Activated CD8-positive, alpha-beta memory T cell treated with anti-CD3 and anti-CD28 coated beads for 36 hours (primary cell): ENCODE measurements at regions not wholly inside any gene's neighbourhood (a gene's known extent, or its start where the extent isn't known, plus 50 kb on each side); places are given as distances from the start of the nearest gene placed in this dataset.
"Not testable (repeated sequence)": the region's sequence is repeated elsewhere in the genome, so short reads cannot be mapped to it uniquely, and the experiment has no call there.

ENCODE experiments used
- CTCF ChIA-PET: fragments of 350-600 bp; sonication (Branson Sonifier 250); formaldehyde crosslinking; loops from one replicate; lab custom pipeline; 2021; ENCODE audit warnings: antibody characterized with exemption; lab: Charles Lee
- POLR2A ChIA-PET: fragments of 350-600 bp; sonication (Branson Sonifier 250); formaldehyde crosslinking; loops from one replicate; lab custom pipeline; 2021; ENCODE audit warnings: antibody characterized with exemption; lab: Charles Lee

DNA sequence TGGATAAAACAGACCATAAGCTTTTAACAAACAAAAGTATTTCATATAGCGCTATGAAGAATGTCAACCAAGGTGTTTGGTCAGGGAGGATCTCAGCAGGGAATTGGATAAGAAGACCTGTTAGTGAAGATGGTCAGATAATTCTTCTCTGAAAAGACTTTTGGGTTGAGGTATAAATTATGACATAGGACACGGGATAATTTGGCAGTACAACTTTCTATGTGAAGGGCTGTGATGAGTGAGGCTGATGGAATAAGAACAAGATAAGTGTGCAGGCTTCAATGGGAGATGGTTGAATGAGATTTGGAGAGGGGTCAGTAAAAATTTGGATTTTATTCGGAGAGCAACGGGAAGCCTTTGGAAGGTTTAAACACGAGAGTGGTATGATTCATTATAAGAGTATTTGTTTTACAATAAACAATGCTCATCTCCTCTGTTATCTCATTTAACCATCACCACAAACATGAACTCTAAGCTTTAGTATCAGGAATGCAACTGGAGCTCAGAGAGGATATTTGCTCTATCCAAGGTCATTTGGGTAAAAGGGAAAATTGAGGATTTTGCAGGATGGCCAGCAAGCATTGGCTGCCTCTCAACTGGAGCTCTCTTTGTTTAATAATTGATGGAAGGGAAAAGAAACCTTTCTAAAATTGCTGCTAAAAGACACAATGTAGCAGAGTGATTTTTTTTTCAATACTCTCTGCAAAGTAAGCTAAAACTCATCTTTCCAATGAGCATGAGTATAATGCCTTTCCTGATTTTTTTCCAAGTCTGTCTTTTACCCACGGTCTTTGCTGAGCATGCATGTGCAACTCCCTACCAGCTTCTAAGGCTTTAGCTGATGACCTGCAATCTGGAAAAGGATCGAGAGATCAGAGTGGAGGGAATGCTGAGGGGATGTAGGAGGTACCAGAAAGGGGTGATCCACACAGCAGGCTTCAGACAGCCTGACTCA, 534.0 kb downstream of the CBLN4 start:
- POLR2A ChIA-PET: no interaction called here

DNA sequence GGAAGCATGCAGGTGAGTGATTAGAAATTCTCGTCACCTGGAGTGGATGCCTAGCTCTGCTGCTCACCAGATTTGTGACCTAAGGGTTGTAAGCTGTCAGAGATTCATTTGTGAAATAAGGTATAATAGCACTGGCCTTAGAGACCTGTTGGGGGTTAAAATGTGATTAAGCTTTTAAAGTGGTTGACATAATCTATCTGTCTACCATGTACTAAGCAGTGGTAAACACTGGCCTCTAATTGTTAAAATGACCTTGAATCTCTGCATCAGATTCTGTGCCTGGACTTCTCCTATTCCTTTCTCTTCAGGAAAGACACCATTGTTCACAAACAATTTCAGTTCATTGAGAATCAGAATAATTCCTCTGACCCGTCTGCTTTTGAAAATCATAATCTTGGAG, 536.2 kb downstream of the CBLN4 start:
- ChIA-PET CTCF (no interaction called here), POLR2A (no interaction called here)

More for the DNA sequence above, 534.0 kb downstream of the CBLN4 start:
- CTCF ChIA-PET: no interaction called here

DNA sequence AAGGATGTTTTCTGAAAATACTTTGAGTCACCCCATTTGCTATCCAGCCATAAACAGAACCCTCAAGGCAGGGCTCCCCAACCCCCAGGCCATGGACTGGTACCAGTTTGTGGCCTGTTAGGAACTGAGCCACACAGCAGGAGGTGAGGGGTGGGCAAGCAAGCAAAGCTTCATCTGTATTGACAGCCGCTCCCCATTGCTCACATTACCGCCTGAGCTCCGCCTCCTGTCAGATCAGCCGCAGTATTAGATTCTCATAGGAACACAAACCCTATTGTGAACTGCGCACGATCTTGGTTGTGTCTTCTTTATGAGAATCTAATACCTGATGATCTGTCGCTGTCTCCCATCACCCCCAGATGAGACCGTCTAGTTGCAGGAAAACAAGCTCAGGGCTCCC, 543.8 kb downstream of the CBLN4 start:
- POLR2A ChIA-PET: no interaction called here
- CTCF ChIA-PET: no interaction called here

DNA sequence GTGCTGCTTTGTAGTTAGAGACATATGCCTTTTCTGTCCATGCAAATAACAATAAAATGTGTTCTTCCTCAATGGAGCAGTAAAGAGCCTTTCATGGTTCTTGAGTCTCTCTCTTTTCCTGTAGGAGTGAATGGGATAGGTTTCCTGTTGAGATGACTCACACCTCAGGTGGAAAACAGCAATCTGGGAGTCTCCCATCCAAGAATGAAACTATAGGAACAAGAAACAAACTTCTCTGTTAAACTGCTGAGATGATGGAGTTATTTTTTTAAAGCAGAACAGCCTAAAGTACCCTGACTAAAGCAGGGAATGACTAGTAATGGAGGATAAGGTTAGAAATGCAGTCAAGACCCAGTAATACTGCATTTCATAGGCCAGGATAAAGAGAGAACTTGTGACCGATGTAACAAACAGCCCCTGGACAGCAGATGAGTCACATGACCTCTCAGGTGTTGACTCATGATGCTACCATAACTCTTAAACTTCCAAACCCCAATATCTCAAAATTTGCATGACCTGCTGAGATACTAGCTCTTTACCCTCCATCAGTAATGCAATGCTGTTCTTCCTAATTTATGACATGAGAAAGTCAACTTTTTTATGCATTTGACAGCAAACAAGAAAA, 548.9 kb downstream of the CBLN4 start:
- CTCF ChIA-PET: no interaction called here
- POLR2A ChIA-PET: no interaction called here

DNA sequence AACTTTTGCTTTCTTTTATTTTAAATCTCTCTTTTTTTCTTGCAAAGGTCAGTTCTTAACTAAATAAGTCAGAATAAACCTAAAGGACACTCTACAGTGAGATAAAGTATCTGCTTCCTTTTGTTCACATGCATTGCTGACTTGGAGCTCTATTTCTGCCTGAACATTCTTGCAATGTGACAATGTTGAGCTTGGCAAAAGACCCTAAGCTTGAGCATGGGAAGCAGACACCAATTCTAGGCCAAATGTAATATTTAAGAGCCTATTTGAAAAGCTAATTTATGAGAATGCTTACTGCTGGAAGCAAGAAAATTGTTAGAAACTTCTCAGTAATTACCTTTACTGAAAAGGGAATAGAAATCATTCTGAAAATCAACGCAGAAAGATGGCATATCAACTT, 556.2 kb downstream of the CBLN4 start:
- ChIA-PET CTCF (no interaction called here), POLR2A (no interaction called here)

DNA sequence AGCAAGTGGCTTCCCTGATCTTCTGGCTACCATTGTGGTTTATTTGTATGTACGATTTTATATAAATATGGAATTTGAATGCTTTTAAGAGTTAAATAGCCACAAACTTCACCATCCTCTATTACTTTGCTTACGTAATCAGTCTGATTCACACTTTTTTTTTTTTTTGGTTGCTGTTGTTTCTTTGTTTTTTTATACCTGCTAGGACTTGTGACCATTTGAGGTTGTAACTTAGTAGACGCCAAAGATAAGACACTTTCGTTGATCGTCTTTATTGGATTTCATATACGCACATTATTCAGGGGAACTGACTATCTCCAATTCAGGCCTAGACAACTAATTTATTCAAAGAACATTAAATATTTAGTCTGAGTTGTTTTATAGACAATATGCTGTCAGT, 559.0 kb downstream of the CBLN4 start:
- CTCF ChIA-PET: no interaction called here
- POLR2A ChIA-PET: no interaction called here

DNA sequence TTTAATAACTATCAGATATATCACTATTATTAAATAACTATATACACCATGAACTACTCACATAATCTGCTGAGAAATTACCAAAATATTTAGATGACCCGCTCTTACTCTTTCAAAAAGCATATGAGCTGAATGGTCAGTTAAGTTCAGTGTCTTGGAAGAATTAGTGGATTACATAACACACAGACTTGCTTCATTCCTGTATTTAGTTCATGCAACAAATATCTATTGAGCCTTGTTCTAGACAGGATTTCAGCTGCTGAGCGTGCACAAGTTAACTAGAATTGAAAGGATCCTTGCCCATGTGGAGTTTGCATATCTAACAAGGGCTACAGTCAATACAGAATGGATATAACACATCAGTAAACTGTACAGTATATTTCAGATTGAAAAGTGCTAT, 566.2 kb downstream of the CBLN4 start:
- CTCF ChIA-PET: no interaction called here
- POLR2A ChIA-PET: no interaction called here

DNA sequence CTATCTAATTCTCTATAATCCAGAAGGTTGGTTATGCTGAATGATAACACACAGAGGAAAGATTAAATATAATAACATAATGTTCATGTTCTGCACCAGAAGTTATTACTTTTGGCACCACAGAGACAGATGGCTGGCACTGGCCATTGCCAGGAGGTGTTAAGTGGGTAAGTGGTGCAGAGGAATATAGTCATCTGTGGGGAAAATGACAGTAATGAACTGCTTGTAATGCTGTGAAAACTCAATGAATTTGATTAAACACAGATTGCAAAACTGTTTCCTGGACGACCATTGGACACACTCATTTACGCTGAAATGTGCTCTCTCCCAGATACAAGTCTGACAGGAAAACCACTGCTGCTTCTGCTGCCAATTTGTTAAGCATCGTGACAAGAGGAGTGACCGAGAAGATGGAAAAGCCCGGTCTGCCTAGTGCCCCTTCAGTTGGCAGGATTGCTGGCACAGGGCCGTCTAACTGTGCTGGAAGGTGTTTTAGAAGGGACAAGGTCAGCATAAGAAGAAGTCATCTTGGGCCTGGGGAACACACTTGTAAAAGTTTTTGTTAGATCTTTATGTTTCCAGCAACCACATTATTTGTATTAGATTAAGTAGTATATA, 567.4 kb downstream of the CBLN4 start:
- POLR2A ChIA-PET: no interaction called here
- CTCF ChIA-PET: no interaction called here

DNA sequence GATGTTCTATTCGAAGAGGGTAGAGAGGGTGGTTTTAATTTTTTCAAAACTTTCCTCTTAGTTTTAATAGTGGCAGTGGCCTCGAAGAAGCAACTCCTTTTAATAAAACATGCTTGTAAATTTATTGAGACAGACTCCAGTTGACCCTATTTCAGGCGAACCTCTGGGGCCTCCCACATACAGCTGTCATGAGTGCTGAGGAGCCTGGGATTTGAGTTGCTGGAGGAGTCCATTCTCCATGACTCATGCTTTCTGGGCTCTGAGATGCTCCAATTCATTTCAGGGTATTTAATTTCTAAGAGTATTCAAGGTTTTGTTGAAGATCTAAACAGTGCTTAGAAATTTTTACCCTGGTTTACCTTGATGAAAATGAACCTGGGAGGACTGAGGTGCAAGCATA, 580.4 kb downstream of the CBLN4 start:
- ChIA-PET POLR2A (no interaction called here), CTCF (no interaction called here)

DNA sequence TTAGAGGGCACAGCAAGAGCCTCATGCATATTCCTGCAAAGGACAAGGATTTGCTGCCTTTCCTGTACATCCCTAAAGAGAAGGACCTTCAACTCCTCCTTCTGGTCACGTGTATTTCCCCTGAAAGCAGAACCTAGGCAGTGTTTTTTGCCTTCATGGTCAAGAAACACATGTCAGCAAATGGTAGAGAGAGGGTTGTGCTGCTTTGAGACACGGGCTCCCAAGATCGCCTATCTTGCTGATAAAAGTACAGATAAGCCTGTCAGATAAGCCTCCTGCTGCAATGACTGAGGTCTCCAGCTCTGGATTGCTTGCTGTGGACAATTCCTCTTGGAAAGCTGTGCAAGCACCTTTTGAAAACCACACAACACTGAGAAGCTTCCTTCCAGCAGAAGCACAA, 580.8 kb downstream of the CBLN4 start:
- CTCF ChIA-PET: no interaction called here
- POLR2A ChIA-PET: no interaction called here

DNA sequence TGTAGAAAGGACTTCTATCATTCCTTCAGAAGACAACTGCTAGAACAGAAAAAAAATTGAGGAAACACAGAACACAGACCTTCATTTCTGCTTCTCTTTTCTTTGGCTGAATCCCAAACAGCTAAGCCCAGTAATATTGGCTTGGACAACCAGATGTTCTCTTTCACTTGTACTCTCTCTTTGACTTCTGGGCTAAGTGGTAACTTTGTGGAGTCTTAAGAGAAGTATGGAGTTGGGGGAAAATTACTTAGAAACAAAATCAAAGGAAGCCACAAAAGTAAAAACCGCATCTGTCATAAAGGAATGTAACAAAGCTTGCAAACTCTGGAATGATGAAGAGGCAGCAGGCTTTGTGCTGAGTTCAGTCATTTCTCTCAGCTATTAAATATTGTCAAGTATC, 587.5 kb downstream of the CBLN4 start:
- CTCF ChIA-PET: no interaction called here
- POLR2A ChIA-PET: no interaction called here

DNA sequence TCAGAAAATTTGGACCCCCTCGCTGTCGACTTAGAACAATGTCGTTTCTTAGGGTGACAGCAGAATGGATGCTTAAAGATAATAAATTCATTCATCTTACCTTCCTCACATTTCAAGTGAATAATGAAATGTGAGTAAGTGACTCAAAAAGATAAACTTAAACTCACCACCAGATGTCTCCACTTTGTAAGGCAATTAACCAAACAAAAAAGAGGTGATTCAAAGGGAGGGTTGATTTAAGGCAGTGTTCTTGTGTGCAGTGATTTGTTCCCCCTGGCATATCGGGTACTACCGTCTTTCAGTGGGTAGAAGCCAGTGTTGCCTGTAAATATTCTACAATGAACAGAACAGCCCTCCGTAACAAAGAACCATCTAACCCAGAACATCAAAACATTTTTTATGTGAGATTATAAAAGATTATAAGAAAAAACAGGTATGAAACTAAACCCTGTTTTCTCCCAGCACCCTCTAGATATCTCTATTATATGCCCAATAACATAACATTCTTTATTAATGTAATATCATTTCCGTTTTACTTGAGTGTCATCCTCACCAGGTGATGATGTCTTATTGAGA, 589.7 kb downstream of the CBLN4 start:
- ChIA-PET POLR2A (no interaction called here), CTCF (no interaction called here)

DNA sequence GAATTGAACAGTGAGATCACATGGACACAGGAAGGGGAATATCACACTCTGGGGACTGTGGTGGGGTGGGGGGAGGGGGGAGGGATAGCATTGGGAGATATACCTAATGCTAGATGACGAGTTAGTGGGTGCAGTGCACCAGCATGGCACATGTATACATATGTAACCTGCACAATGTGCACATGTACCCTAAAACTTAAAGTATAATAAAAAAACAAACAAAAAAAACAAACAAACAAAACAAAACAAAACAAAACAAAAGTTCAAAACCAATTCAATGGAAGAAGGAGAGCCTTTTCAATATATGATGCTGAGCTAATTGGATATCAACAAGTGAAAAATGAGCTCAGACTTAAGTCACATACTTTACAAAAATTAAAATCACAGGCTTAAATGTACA, 592.8 kb downstream of the CBLN4 start:
- CTCF ChIA-PET, POLR2A ChIA-PET: not testable (repeated sequence)

DNA sequence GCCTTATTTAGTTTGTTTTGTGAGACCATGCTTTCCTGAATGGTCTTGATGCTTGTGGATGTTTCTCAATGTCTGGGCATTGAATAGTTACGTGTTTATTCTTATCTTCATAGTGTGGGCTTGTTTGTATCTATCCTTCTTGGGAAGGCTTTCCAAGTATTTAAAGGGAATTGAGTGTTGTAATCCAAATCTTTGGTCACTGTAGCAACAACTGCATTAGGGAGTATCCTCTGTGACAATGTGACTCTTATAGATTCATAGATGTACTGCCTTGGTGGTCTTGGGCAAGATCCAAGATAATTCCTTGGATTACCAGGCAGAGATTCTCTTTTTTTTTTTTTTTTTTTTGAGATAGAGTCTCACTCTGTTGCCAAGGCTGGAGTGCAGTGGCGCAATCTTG, 598.4 kb downstream of the CBLN4 start:
- ChIA-PET POLR2A (no interaction called here), CTCF (no interaction called here)

DNA sequence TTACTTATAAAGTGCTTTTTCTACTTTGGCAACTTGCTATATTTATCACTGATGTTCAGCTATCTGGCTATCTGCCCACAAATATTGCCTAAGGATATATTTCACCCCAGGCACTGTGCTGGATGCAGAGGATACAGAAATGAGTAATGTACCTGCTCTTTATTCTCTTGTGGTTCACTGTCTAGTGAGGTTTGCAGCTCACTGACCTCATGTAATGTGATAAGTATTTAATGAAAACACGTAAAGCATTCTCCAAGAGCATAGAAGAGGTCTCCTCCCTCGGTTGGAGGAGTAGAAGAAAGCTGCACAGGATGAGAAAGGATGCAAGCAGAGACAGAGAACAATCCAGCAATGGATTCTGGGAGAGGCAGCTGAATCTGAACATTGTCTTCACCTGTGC, 610.7 kb downstream of the CBLN4 start:
- ChIA-PET POLR2A (no interaction called here), CTCF (no interaction called here)

DNA sequence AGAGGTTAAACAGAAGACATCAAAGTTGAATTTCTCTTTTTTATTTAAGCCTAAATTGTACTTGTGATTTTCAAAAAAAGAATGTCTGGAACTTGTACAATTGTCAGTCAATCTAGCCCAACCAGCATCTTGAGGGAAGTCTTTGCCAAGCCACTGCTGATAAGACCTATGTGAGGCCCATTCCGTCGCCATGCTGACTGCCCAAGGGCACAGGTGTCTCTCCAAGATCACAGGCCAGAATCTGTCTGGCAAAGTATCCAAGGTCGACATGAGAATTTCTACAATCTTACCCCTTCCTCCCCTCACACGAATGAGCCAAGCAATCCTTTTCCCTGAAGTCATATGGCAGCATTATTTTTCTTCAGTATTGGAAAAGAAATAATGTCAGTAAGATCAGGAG, 614.5 kb downstream of the CBLN4 start:
- ChIA-PET CTCF (no interaction called here), POLR2A (no interaction called here)

DNA sequence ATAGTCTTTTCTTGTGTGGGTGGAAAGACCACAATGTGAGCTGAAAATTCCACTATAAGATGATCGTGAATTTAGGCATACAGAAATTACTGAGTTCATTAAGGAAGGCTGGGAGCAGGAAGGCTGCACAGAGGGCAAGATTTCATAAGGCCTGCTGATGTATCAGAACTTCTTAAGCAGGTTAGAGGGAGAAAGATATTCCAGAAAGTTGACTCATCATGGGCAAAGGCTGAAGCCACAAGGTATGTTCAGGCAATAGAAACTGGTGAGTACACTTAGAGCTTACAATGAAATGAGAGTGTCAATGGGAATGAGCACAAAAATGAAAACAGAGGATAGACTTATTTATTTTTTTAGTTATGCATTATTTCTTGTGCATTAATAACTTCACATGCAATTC, 618.6 kb downstream of the CBLN4 start:
- CTCF ChIA-PET: no interaction called here
- POLR2A ChIA-PET: no interaction called here

DNA sequence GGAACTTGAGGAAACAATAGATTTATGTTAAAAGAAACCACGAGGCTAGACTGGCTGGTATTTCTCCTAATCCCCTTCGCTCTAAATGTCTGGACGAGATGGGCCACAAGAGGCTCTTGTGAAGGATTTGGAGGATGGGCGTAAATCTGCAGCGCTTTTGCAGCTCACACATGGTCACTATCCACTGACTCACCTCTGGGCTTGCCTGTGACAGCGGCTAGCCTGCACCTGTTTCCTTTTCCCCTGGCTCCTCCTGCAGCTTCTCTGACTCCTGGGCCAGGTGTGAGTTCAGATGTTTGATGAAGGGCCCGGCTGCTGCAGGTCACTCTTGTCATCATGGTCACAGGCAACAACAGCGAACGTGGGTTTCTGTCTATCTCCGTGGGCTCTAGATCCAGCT, 629.4 kb downstream of the CBLN4 start:
- ChIA-PET POLR2A (no interaction called here), CTCF (no interaction called here)

DNA sequence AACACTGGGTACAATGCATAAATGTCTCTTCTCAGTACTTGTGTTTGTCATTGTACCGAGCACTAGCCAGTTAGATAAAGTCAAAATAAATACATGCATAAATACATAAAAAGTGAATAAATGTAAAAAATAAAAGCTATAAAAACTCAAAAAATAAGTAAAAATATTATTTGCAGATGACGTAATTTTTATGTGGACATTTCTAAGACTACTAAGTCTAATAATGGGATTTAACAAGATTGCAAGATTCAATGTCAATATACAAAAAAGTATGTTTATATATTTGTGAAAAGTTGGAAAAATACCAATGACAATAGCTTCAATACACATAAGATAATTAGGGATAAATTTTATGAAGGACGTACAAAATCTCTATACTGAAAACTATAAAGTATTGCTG, 639.6 kb downstream of the CBLN4 start:
- CTCF ChIA-PET: no interaction called here
- POLR2A ChIA-PET: no interaction called here

DNA sequence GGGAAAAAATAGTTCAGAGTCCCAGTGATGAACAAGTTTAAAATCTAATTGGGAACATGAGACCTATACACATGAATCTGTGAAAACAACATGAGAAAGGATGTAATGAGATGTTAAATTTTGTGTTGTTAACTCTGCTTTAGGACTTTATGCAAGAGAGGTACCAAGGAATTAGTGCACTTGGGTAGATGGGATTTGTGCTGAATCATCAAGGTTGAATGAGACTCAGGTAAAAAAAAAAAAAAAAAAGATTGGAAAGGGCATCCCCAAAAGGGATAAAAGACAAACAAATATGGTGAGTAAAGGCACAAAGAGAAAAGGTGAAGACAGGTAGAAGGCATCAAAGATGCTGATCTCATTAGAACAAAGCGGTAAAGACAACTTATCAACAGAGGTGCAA, 644.4 kb downstream of the CBLN4 start:
- ChIA-PET CTCF (no interaction called here), POLR2A (no interaction called here)

DNA sequence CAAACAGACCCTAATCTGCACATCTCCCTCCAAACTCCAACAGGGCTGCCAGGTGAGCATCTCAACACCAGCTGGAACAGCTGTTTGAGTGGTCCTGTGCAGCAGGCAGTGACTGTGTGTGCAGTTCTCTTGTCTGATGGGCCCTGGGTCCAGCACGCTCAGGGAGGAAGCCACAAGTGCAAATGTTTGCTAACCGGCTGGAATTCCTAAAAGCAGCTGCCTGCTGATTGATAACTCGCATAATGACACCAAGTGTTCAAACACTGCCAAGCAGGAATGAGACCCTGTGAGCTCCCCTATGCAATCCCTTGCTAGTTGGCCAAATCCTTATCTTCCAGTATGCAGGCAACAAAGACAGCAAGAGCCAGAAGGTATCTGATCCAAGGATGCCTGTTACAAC, 650.6 kb downstream of the CBLN4 start:
- POLR2A ChIA-PET: no interaction called here

More for the DNA sequence above, 650.6 kb downstream of the CBLN4 start:
- CTCF ChIA-PET: no interaction called here
